ENCODE measurements at regions not wholly inside any gene's neighbourhood (a gene's known extent, or its start where the extent isn't known, plus 50 kb on each side); places are given as distances from the start of the nearest gene placed in this dataset.

DNA sequence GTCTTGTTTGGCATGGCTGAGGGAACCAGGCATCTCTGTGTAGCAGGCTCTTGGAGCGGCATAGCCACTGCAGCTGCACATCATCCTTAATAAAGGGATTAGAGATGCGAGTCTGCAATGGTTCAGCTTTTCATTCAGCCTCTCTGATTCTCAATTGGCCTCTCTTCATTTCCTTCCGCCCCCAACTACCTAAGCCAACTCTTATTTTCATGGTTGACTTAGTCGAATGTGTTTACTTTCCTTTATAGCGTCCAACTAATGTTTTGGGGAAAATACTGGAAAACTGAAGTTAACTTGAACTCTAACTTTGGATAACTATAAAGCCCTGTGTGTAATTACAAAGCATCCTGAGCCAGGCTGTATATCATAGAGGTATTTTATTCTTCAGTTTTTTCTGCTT, 202.2 kb upstream of the KIAA1217 start:
- TF ChIP-seq, protein P1, sequence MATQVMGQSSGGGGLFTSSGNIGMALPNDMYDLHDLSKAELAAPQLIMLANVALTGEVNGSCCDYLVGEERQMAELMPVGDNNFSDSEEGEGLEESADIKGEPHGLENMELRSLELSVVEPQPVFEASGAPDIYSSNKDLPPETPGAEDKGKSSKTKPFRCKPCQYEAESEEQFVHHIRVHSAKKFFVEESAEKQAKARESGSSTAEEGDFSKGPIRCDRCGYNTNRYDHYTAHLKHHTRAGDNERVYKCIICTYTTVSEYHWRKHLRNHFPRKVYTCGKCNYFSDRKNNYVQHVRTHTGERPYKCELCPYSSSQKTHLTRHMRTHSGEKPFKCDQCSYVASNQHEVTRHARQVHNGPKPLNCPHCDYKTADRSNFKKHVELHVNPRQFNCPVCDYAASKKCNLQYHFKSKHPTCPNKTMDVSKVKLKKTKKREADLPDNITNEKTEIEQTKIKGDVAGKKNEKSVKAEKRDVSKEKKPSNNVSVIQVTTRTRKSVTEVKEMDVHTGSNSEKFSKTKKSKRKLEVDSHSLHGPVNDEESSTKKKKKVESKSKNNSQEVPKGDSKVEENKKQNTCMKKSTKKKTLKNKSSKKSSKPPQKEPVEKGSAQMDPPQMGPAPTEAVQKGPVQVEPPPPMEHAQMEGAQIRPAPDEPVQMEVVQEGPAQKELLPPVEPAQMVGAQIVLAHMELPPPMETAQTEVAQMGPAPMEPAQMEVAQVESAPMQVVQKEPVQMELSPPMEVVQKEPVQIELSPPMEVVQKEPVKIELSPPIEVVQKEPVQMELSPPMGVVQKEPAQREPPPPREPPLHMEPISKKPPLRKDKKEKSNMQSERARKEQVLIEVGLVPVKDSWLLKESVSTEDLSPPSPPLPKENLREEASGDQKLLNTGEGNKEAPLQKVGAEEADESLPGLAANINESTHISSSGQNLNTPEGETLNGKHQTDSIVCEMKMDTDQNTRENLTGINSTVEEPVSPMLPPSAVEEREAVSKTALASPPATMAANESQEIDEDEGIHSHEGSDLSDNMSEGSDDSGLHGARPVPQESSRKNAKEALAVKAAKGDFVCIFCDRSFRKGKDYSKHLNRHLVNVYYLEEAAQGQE (IDR thresholded peaks at IDR 0.05; ENCODE audit: insufficient read depth in 1 of 2, low read depth in 2 of 2, low read length in 2 of 2), result no peak
- TF ChIP-seq SIN3A (IDR thresholded peaks at IDR 0.05; ENCODE audit: borderline replicate concordance, insufficient read depth, low read length) (no peak), TAF1 (IDR thresholded peaks at IDR 0.05; ENCODE audit: borderline replicate concordance, insufficient read depth, low read length) (no peak), POLR2AphosphoS5 (IDR thresholded peaks at IDR 0.05; ENCODE audit: low read depth, low read length) (no peak), FOXP2 (optimal IDR thresholded peaks at IDR 0.05; ENCODE audit: borderline replicate concordance, extremely low read depth, extremely low read length, insufficient read depth) (no peak)

DNA sequence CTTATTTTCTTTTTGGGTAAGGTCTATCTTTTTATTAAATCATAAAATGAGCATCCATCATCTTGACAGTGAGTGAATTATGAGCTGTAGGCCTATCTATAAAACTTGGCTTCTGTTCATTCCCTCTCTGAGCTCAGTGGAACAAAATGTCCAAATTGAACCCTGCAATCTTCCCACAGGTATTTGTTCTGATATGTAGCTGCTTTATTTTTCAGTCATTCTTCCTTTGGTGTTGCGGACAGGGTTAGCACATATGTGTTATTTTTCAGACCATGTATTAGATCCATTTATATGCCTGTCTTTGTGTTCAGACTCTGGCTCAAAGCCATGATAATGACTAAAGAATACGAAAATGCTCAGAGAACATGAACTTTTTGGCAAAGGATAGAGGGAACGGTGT, 201.6 kb upstream of the KIAA1217 start:
- no peak for TF ChIP-seq TAF1 (IDR thresholded peaks at IDR 0.05; ENCODE audit: borderline replicate concordance, insufficient read depth, low read length)
- no peak for TF ChIP-seq FOXP2 (optimal IDR thresholded peaks at IDR 0.05; ENCODE audit: borderline replicate concordance, extremely low read depth, extremely low read length, insufficient read depth)

GRCh38 chr10:24008164-24009091, 200.5 kb upstream of the KIAA1217 start:
- TF ChIP-seq, protein P1 (IDR thresholded peaks at IDR 0.05; ENCODE audit: insufficient read depth in 1 of 2, low read depth in 2 of 2, low read length in 2 of 2), result no peak
- TF ChIP-seq POLR2AphosphoS5 (IDR thresholded peaks at IDR 0.05; ENCODE audit: low read depth, low read length) (no peak), TAF1 (IDR thresholded peaks at IDR 0.05; ENCODE audit: borderline replicate concordance, insufficient read depth, low read length) (no peak), SIN3A (IDR thresholded peaks at IDR 0.05; ENCODE audit: borderline replicate concordance, insufficient read depth, low read length) (no peak), FOXP2 (optimal IDR thresholded peaks at IDR 0.05; ENCODE audit: borderline replicate concordance, extremely low read depth, extremely low read length, insufficient read depth) (no peak)

DNA sequence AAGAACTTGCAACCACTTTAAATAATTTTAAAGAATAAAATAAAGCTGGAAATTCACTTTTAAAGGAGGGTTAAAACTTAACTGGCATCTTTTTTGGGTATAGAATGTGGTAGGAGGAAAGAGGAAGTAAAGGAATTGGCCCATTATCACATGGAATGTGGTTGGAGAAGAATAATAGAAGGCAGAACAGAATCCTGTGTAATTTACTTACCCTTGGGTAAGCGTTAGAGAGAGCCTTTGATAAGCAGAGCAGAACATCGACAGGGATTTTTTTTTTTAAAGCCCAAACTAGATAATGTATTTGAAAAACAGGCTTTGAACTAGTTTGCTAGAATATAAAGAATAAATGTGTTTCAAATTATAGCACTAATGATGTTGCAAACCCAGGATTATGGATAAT, 199.8 kb upstream of the KIAA1217 start:
- TF ChIP-seq TAF1 (IDR thresholded peaks at IDR 0.05; ENCODE audit: borderline replicate concordance, insufficient read depth, low read length) (no peak), FOXP2 (optimal IDR thresholded peaks at IDR 0.05; ENCODE audit: borderline replicate concordance, extremely low read depth, extremely low read length, insufficient read depth) (no peak), SIN3A (IDR thresholded peaks at IDR 0.05; ENCODE audit: borderline replicate concordance, insufficient read depth, low read length) (no peak), POLR2AphosphoS5 (IDR thresholded peaks at IDR 0.05; ENCODE audit: low read depth, low read length) (no peak)
- TF ChIP-seq, protein P1 (IDR thresholded peaks at IDR 0.05; ENCODE audit: insufficient read depth in 1 of 2, low read depth in 2 of 2, low read length in 2 of 2), result no peak

- TF ChIP-seq SIN3A (IDR thresholded peaks at IDR 0.05; ENCODE audit: borderline replicate concordance, insufficient read depth, low read length), result no peak
- TF ChIP-seq POLR2AphosphoS5 (IDR thresholded peaks at IDR 0.05; ENCODE audit: low read depth, low read length), result no peak
- no peak for TF ChIP-seq FOXP2 (optimal IDR thresholded peaks at IDR 0.05; ENCODE audit: borderline replicate concordance, extremely low read depth, extremely low read length, insufficient read depth)
- TF ChIP-seq TAF1 (IDR thresholded peaks at IDR 0.05; ENCODE audit: borderline replicate concordance, insufficient read depth, low read length), result no peak
- TF ChIP-seq, protein P1 (IDR thresholded peaks at IDR 0.05; ENCODE audit: insufficient read depth in 1 of 2, low read depth in 2 of 2, low read length in 2 of 2), result no peak
These were observed 199.2 kb upstream of the KIAA1217 start for GRCh38 chr10:24009736-24010135.
